ENCODE measurements at regions not wholly inside any gene's neighbourhood (a gene's known extent, or its start where the extent isn't known, plus 50 kb on each side); places are given as distances from the start of the nearest gene placed in this dataset.

DNA sequence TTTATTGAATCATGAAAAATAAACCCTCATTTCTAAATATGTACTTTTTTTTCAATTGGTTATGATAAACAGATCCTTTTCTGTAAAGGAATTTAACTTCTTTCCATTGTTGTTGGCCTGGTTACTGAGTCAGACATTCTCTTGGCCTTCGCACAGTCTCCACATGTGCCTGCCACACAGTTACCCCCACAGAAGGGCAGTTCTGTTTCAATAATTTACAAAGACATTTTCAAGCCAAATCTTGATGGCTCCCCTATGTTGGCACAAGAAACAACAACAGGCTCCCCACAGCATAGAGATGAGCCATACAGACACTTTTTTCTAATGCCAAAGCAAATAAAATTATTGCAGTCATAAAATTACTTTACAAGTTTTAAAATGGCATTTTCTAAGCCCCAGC, 55.6 kb upstream of the BEND6 start:
- Histone ChIP-seq H3K36me3 (no peaks in the 10 kb centered on the region), H3K4me1 (peaks cover 0 to 6% (median 0%) of the 10 kb centered on the region in 4 donors), H3K27ac (no peak overlapping the region), H3K9me3 (no peaks in the 10 kb centered on the region), H3K4me3 (no peak overlapping the region), H3K27me3 (no peaks in the 10 kb centered on the region)
- DNase-seq = no peak
- no peak for TF ChIP-seq POLR2A (IDR thresholded peaks at IDR 0.05)
- TF ChIP-seq, protein P1, sequence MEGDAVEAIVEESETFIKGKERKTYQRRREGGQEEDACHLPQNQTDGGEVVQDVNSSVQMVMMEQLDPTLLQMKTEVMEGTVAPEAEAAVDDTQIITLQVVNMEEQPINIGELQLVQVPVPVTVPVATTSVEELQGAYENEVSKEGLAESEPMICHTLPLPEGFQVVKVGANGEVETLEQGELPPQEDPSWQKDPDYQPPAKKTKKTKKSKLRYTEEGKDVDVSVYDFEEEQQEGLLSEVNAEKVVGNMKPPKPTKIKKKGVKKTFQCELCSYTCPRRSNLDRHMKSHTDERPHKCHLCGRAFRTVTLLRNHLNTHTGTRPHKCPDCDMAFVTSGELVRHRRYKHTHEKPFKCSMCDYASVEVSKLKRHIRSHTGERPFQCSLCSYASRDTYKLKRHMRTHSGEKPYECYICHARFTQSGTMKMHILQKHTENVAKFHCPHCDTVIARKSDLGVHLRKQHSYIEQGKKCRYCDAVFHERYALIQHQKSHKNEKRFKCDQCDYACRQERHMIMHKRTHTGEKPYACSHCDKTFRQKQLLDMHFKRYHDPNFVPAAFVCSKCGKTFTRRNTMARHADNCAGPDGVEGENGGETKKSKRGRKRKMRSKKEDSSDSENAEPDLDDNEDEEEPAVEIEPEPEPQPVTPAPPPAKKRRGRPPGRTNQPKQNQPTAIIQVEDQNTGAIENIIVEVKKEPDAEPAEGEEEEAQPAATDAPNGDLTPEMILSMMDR (IDR thresholded peaks at IDR 0.05) = no peak
- no peak for TF ChIP-seq POLR2AphosphoS5 (IDR thresholded peaks at IDR 0.05)
- TF ChIP-seq EP300 (IDR thresholded peaks at IDR 0.05) = no peak
- intact Hi-C loops (cut with DNase I; ENCODE audit: low total_unique reads) = no loop called here
- WGBS, 5 donors = 81 to 96% (median 93%) methylated on average over 1 of the region's 1 CpG

DNA sequence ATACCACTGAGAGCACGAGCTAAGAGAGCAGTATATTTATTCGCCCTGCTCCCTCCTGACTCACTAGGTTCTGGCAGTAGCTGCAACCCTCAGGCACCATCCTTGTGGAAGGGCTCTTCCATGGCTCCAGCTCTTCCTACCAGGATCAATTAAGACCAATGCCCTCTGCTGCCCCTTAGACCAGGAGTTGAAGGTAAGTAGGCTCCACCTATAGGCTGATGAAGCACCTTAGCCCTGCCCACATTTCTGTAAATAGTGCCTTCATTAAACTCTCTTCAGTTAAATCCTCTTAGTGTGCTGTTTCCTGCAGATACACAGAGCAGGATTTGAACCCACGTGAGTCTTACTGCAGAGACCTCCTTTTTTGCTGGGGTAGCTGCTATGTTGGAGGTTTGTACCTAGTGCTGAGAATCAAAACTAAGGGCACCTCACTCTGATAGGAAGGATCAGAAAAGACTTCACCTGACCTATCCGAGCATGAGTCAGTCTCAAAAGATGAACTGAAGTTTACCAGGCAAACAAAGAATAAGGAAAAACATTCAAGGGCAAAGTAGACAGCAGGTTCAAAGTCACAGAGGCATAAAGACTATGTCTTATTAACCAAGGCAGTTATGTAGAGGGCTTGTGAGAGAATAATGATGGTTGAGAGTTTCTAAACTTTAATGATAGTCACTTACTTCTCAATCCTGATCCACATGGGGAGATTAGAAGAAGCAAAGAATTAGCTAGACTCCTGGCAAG, 56.9 kb upstream of the BEND6 start:
- Histone ChIP-seq H3K9me3 (no peaks in the 10 kb centered on the region), H3K27me3 (no peaks in the 10 kb centered on the region), H3K27ac (no peak overlapping the region), H3K4me3 (no peak overlapping the region), H3K4me1 (peaks cover 0 to 6% (median 0%) of the 10 kb centered on the region in 4 donors), H3K36me3 (no peaks in the 10 kb centered on the region)
- intact Hi-C loops (cut with DNase I; ENCODE audit: low total_unique reads) = no loop called here
- no peak for DNase-seq
- TF ChIP-seq, protein P1 (IDR thresholded peaks at IDR 0.05) = no peak
- TF ChIP-seq POLR2AphosphoS5 (IDR thresholded peaks at IDR 0.05) = no peak
- TF ChIP-seq POLR2A (IDR thresholded peaks at IDR 0.05) = no peak
- no peak for TF ChIP-seq EP300 (IDR thresholded peaks at IDR 0.05)
- WGBS, 5 donors = 70 to 84% (median 76%) methylated on average over 4 of the region's 4 CpGs

DNA sequence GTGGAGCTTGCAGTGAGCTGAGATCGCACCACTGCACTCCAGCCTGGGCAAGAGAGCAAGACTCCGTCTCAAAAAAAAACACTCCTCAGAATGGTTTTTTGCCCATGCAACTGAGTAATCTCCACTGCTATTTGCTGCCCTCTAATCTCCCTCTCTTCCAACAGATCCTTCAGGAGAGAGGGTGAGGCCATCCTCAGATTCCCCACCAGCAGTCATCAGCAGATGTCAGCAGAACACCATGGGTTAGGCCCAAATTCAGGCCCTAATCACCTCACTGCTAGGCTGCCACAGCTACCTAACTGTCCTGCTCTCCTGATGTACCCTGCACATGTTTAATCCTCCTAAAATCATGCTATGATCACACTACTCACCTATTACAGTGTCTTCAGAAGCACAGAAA, 63.2 kb upstream of the BEND6 start:
- no peaks in the 10 kb centered on the region for H3K9me3 ChIP-seq
- H3K4me3 ChIP-seq = no peak overlapping the region
- intact Hi-C loops (cut with DNase I; ENCODE audit: low total_unique reads) = no loop called here
- 92 to 98% (median 94%) methylated on average over 2 of the region's 2 CpGs for WGBS, 5 donors
- TF ChIP-seq, protein P1 (IDR thresholded peaks at IDR 0.05) = no peak
- TF ChIP-seq POLR2AphosphoS5 (IDR thresholded peaks at IDR 0.05) (no peak), EP300 (IDR thresholded peaks at IDR 0.05) (no peak), POLR2A (IDR thresholded peaks at IDR 0.05) (no peak)
- H3K4me1 ChIP-seq = peaks cover 0 to 7% (median 0%) of the 10 kb centered on the region in 4 donors
- DNase-seq = no peak
- H3K27ac ChIP-seq = no peak overlapping the region
- no peaks in the 10 kb centered on the region for H3K36me3 ChIP-seq
- H3K27me3 ChIP-seq = no peaks in the 10 kb centered on the region

DNA sequence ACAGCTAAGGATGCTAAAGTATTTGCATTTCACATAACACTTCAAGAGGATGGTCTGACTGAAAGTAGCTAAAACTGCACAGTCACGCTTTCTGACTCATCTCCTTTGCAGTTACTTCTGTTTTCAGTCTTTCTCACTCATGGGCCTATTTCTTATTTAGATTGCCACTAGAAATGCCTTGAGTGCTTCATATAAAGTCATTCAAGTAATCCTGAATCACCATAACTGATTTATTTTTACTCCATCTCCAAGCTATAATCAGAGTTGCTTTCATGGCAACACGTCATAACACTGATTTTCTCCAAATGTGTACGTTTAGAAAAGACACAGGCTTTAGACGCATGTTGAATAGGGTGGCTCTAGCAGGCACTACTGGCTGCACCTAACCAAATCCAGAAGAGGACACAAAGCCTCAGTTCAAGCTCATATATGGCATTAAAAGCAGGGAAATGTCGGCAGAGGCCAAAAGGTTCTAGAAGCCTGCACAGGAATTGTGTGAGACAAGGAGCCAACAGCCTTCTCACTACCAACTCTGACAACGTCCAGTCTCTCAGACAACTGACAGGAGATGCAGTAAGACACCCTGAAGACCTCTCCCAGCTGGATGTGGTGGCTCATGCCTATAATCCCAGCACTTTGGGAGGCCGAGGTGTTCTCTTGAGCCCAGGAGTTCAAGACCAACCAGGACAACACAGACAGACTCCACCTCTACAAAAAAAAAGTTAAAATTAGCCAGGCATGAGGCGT, 64.1 kb upstream of the BEND6 start:
- intact Hi-C loops (cut with DNase I; ENCODE audit: low total_unique reads) = no loop called here
- TF ChIP-seq, protein P1 (IDR thresholded peaks at IDR 0.05) = no peak
- TF ChIP-seq POLR2AphosphoS5 (IDR thresholded peaks at IDR 0.05) = peak in 1 of 3 donors; percentile 7
- whole genome bisulfite sequencing, 5 donors = 69 to 77% (median 74%) methylated on average over 8 of the region's 8 CpGs
- H3K4me1 ChIP-seq = peaks cover 0 to 7% (median 0%) of the 10 kb centered on the region in 4 donors
- DNase-seq = peak in 1 of 2 donors; percentile 22
- no peak overlapping the region for H3K4me3 ChIP-seq
- H3K27ac ChIP-seq = peak overlapping the region in 2 of 5 donors; percentile 24 to 53
- no peaks in the 10 kb centered on the region for H3K36me3 ChIP-seq
- no peaks in the 10 kb centered on the region for H3K9me3 ChIP-seq
- no peaks in the 10 kb centered on the region for H3K27me3 ChIP-seq
